ENCODE measurements at regions not wholly inside any gene's neighbourhood (a gene's known extent, or its start where the extent isn't known, plus 50 kb on each side); places are given as distances from the start of the nearest gene placed in this dataset.
"Not testable (repeated sequence)": the region's sequence is repeated elsewhere in the genome, so short reads cannot be mapped to it uniquely, and the experiment has no call there.

DNA sequence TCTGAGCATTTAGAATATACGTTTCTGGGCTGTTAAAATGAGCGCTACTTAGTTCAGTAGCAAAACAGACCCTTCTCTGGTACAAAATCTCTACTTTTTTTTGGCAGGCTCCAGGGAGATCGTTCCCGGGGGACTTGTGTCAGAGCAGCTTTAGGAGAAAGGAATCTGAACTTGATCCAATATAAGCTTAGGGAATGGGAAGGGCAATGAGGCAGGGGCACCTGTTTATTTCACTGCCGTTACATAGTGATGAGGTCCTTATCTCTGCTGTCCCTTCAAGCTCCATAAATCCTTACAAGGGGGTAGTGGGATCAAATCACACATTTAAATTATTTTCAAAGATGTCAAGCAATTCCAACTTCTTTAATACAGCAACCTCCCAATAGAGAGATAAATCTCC lies 128.7 kb upstream of the BNIP2 start:
- Histone ChIP-seq H3K9me3 (ENCODE audit: control insufficient read depth in 2 of 3, low read length in 3 of 3) (no peaks in the 10 kb centered on the region), H3K36me3 (ENCODE audit: control insufficient read depth in 2 of 3, insufficient read depth in 3 of 3, low read length in 3 of 3) (no peaks in the 10 kb centered on the region), H3K27me3 (ENCODE audit: control insufficient read depth in 2 of 2, insufficient read depth in 2 of 2, low read length in 2 of 2) (no peaks in the 10 kb centered on the region), H3K4me1 (ENCODE audit: control insufficient read depth in 2 of 2, insufficient read depth in 2 of 2, low read length in 2 of 2) (peaks cover 0 to 21% of the 10 kb centered on the region in 2 donors), H3K4me3 (ENCODE audit: low read length) (no peak overlapping the region), H3K27ac (ENCODE audit: low read depth, low read length) (no peak overlapping the region)
- intact Hi-C loops (cut with micrococcal nuclease), result loop anchor here in 1 of 2 donors (2.0 kb wide), 1 partner anchor 15 kb away; no protein-coding TSS in a partner anchor
- Mint-ChIP-seq H3K9me3 (peaks cover 0 to 2% (median 0%) of the 10 kb centered on the region in 11 donors), H3K36me3 (no peaks in the 10 kb centered on the region), H3K4me3 (no peak overlapping the region), H3K27ac (no peak overlapping the region), H3K27me3 (peaks cover 0 to 44% (median 0%) of the 10 kb centered on the region in 5 donors), H3K4me1 (peaks cover 11 to 28% (median 25%) of the 10 kb centered on the region in 7 donors)
- ChIA-PET CTCF (interaction anchor here (0.6 to 1.4 kb wide), 2 partner anchors 16 to 100 kb away, joined by 3 read pairs; no protein-coding TSS in a partner anchor), POLR2A (interaction anchor here (0.7 to 1.4 kb wide), 5 partner anchors 8 to 46 kb away, joined by 3 to 5 read pairs (median 3); no protein-coding TSS in a partner anchor)
- ATAC-seq (no peak), DNase-seq (no peak)

- no peak overlapping the region for H3K4me3 Mint-ChIP-seq
- Histone ChIP-seq H3K27me3 (ENCODE audit: control insufficient read depth in 2 of 2, insufficient read depth in 2 of 2, low read length in 2 of 2) (no peaks in the 10 kb centered on the region), H3K36me3 (ENCODE audit: control insufficient read depth in 2 of 3, insufficient read depth in 3 of 3, low read length in 3 of 3) (no peaks in the 10 kb centered on the region), H3K4me3 (ENCODE audit: low read length) (no peak overlapping the region), H3K4me1 (ENCODE audit: control insufficient read depth in 2 of 2, insufficient read depth in 2 of 2, low read length in 2 of 2) (peaks cover 0 to 22% of the 10 kb centered on the region in 2 donors), H3K9me3 (ENCODE audit: control insufficient read depth in 2 of 3, low read length in 3 of 3) (no peaks in the 10 kb centered on the region), H3K27ac (ENCODE audit: low read depth, low read length) (no peak overlapping the region)
- ATAC-seq (no peak), DNase-seq (no peak)
- H3K36me3 Mint-ChIP-seq, result no peaks in the 10 kb centered on the region
- H3K27me3 Mint-ChIP-seq, result peaks cover 0 to 41% (median 0%) of the 10 kb centered on the region in 5 donors
- intact Hi-C loops (cut with micrococcal nuclease), result no loop called here
- H3K9me3 Mint-ChIP-seq, result peaks cover 0 to 1% (median 0%) of the 10 kb centered on the region in 11 donors
- ChIA-PET CTCF (interaction anchor here (1.0 kb wide), 1 partner anchor 310 kb away, joined by 3 read pairs; no protein-coding TSS in a partner anchor), POLR2A (interaction anchor here (0.9 kb wide), 1 partner anchor 14 kb away, joined by 3 read pairs; no protein-coding TSS in a partner anchor)
- H3K27ac Mint-ChIP-seq, result peak overlapping the region in 1 of 9 donors; percentile 8
- H3K4me1 Mint-ChIP-seq, result peaks cover 11 to 35% (median 33%) of the 10 kb centered on the region in 7 donors
These were observed 127.9 kb upstream of the BNIP2 start for GRCh38 chr15:59817053-59817452.

GRCh38 chr15:59814409-59814808 lies 125.3 kb upstream of the BNIP2 start:
- ChIA-PET POLR2A (interaction anchor here (1.0 to 3.5 kb wide), 4 partner anchors 11 to 63 kb away, joined by 3 to 26 read pairs (median 6); no protein-coding TSS in a partner anchor), CTCF (no interaction called here)
- H3K4me1 Mint-ChIP-seq, result peaks cover 9 to 39% (median 35%) of the 10 kb centered on the region in 7 donors
- Histone ChIP-seq H3K9me3 (ENCODE audit: control insufficient read depth in 2 of 3, low read length in 3 of 3) (no peaks in the 10 kb centered on the region), H3K4me3 (ENCODE audit: low read length) (no peak overlapping the region), H3K4me1 (ENCODE audit: control insufficient read depth in 2 of 2, insufficient read depth in 2 of 2, low read length in 2 of 2) (peaks cover 0 to 22% of the 10 kb centered on the region in 2 donors), H3K36me3 (ENCODE audit: control insufficient read depth in 2 of 3, insufficient read depth in 3 of 3, low read length in 3 of 3) (no peaks in the 10 kb centered on the region), H3K27me3 (ENCODE audit: control insufficient read depth in 2 of 2, insufficient read depth in 2 of 2, low read length in 2 of 2) (no peaks in the 10 kb centered on the region), H3K27ac (ENCODE audit: low read depth, low read length) (peak overlapping the region; percentile 41)
- H3K4me3 Mint-ChIP-seq, result peak overlapping the region; percentile 23 to 84 (median 58)
- ATAC-seq, result peak; percentile 91
- peak in 7 of 9 donors; percentile 51 to 73 (median 64) for DNase-seq
- H3K27me3 Mint-ChIP-seq, result peaks cover 0 to 37% (median 0%) of the 10 kb centered on the region in 5 donors
- no peaks in the 10 kb centered on the region for H3K36me3 Mint-ChIP-seq
- peak overlapping the region; percentile 2 to 94 (median 90) for H3K27ac Mint-ChIP-seq
- peaks cover 0 to 6% (median 0%) of the 10 kb centered on the region in 11 donors for H3K9me3 Mint-ChIP-seq
- intact Hi-C loops (cut with micrococcal nuclease), result loop anchor here in 1 of 2 donors (1.0 to 5.0 kb wide), 2 partner anchors 11 to 37 kb away; no protein-coding TSS in a partner anchor

- Mint-ChIP-seq H3K9me3 (peaks cover 0 to 6% (median 4%) of the 10 kb centered on the region in 11 donors), H3K4me3 (no peak overlapping the region), H3K27me3 (peaks cover 0 to 38% (median 0%) of the 10 kb centered on the region in 5 donors), H3K27ac (peak overlapping the region in 6 of 9 donors; percentile 21 to 93 (median 53)), H3K36me3 (peaks cover 0 to 2% (median 0%) of the 10 kb centered on the region in 5 donors), H3K4me1 (peaks cover 9 to 39% (median 35%) of the 10 kb centered on the region in 7 donors)
- CTCF ChIA-PET, result interaction anchor here (1.1 to 1.7 kb wide), 2 partner anchors 8 to 61 kb away, joined by 3 to 4 read pairs; no protein-coding TSS in a partner anchor
- ATAC-seq, result no peak
- Histone ChIP-seq H3K36me3 (ENCODE audit: control insufficient read depth in 2 of 3, insufficient read depth in 3 of 3, low read length in 3 of 3) (no peaks in the 10 kb centered on the region), H3K9me3 (ENCODE audit: control insufficient read depth in 2 of 3, low read length in 3 of 3) (no peaks in the 10 kb centered on the region), H3K4me1 (ENCODE audit: control insufficient read depth in 2 of 2, insufficient read depth in 2 of 2, low read length in 2 of 2) (peaks cover 0 to 22% of the 10 kb centered on the region in 2 donors), H3K27ac (ENCODE audit: low read depth, low read length) (no peak overlapping the region), H3K27me3 (ENCODE audit: control insufficient read depth in 2 of 2, insufficient read depth in 2 of 2, low read length in 2 of 2) (no peaks in the 10 kb centered on the region), H3K4me3 (ENCODE audit: low read length) (no peak overlapping the region)
- POLR2A ChIA-PET, result interaction anchor here (1.1 to 3.5 kb wide), 5 partner anchors 9 to 61 kb away, joined by 3 to 26 read pairs (median 4); no protein-coding TSS in a partner anchor
- no peak for DNase-seq
- intact Hi-C loops (cut with micrococcal nuclease), result loop anchor here in 1 of 2 donors (5.0 kb wide), 1 partner anchor 36 kb away; no protein-coding TSS in a partner anchor
These were observed 123.8 kb upstream of the BNIP2 start for GRCh38 chr15:59812889-59813288.

DNA sequence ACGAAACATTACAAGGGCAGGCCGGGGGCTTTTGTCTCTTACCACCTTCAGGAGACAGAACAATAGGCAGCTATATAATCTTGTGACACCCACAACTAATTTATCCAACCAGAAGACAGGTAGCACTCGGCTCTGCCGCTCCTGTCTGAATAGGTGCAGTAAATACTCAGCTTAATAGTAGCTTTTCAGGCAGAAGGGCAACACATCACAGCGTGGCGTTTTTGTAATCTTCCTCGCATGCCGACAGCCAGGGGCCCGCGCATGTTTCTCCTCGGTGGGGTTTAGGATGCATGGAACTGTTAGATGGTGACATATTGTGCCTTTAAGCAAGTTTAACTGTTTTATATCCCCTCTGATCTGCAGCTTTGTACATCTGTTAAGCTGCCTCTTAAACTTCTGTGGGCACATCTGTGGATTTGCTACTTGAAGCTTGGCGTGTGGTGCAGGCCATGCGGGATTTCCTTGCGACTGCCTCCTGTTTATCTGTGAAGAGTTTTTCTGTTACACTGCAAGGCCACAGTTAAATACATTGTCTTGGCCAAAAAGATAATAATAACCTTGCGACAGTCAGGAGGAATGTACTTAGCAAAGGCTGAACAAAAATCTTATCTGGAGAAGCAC lies 123.2 kb upstream of the BNIP2 start:
- Histone ChIP-seq H3K4me3 (ENCODE audit: low read length) (no peak overlapping the region), H3K4me1 (ENCODE audit: control insufficient read depth in 2 of 2, insufficient read depth in 2 of 2, low read length in 2 of 2) (peaks cover 0 to 22% of the 10 kb centered on the region in 2 donors), H3K36me3 (ENCODE audit: control insufficient read depth in 2 of 3, insufficient read depth in 3 of 3, low read length in 3 of 3) (no peaks in the 10 kb centered on the region), H3K9me3 (ENCODE audit: control insufficient read depth in 2 of 3, low read length in 3 of 3) (no peaks in the 10 kb centered on the region), H3K27me3 (ENCODE audit: control insufficient read depth in 2 of 2, insufficient read depth in 2 of 2, low read length in 2 of 2) (no peaks in the 10 kb centered on the region), H3K27ac (ENCODE audit: low read depth, low read length) (no peak overlapping the region)
- intact Hi-C loops (cut with micrococcal nuclease), result loop anchor here in 1 of 2 donors (5.0 kb wide), 1 partner anchor 35 kb away; no protein-coding TSS in a partner anchor
- Mint-ChIP-seq H3K4me3 (peak overlapping the region in 1 of 10 donors; percentile 25), H3K9me3 (peaks cover 0 to 9% (median 5%) of the 10 kb centered on the region in 11 donors), H3K36me3 (peaks cover 0 to 5% (median 0%) of the 10 kb centered on the region in 5 donors), H3K4me1 (peaks cover 9 to 39% (median 35%) of the 10 kb centered on the region in 7 donors), H3K27me3 (peaks cover 0 to 35% (median 0%) of the 10 kb centered on the region in 5 donors), H3K27ac (peak overlapping the region in 5 of 9 donors; percentile 21 to 83 (median 53))
- ChIA-PET CTCF (interaction anchor here (1.0 to 1.7 kb wide), 3 partner anchors 9 to 105 kb away, joined by 3 to 4 read pairs (median 3); no protein-coding TSS in a partner anchor), POLR2A (interaction anchor here (0.8 to 3.5 kb wide), 6 partner anchors 9 to 315 kb away, joined by 3 to 26 read pairs (median 4); no protein-coding TSS in a partner anchor)
- ATAC-seq, result no peak
- no peak for DNase-seq

DNA sequence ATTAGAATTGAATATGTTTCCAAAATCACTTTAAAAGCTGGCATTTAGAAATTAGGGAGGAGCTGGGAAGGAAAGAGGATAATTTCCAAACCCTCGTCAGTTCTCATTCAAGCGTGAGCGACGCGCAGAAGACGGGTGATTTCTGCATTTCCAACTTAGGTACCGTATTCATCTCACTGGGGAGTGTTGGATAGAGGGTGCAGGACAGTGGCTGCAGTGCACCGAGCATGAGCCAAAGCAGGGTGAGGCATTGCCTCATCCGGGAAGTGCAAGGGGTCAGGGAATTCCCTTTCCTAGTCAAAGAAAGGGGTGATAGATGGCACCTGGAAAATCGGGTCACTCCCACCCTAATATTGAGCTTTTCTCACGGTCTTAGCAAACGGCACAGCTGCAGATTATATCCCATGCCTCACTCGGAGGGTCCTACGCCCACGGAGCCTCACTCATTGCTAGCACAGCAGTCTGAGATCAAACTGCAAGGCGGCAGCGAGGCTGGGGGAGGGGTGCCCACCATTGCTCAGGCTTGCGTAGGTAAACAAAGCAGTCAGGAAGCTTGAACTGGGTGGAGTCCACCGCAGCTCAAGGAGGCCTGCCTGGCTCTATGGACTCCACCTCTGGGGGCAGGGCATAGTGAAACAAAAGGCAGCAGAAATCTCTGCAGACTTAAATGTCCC lies 114.3 kb upstream of the BNIP2 start:
- peak; percentile 38 to 94 (median 88) for DNase-seq
- POLR2A ChIA-PET, result interaction anchor here (0.6 to 3.0 kb wide), 16 partner anchors 10 to 324 kb away, joined by 3 to 34 read pairs (median 3); partner anchors contain the start of gene FOXB1
- peak overlapping the region; percentile 87 to 100 (median 94) for H3K27ac Mint-ChIP-seq
- peak overlapping the region; percentile 69 to 88 (median 84) for H3K4me3 Mint-ChIP-seq
- H3K27me3 ChIP-seq (ENCODE audit: control insufficient read depth in 2 of 2, insufficient read depth in 2 of 2, low read length in 2 of 2); H3K9me3 ChIP-seq (ENCODE audit: control insufficient read depth in 2 of 3, low read length in 3 of 3); H3K36me3 ChIP-seq (ENCODE audit: control insufficient read depth in 2 of 3, insufficient read depth in 3 of 3, low read length in 3 of 3): not testable (repeated sequence)
- peak; percentile 59 for ATAC-seq
- H3K4me1 ChIP-seq (ENCODE audit: control insufficient read depth in 2 of 2, insufficient read depth in 2 of 2, low read length in 2 of 2), result peaks cover 16 to 43% of the 10 kb centered on the region in 2 donors
- peaks cover 18 to 73% (median 58%) of the 10 kb centered on the region in 7 donors for H3K4me1 Mint-ChIP-seq
- CTCF ChIA-PET, result interaction anchor here (0.9 to 3.4 kb wide), 6 partner anchors 12 to 325 kb away, joined by 3 to 26 read pairs (median 6); no protein-coding TSS in a partner anchor
- H3K36me3 Mint-ChIP-seq, result peaks cover 8 to 39% (median 17%) of the 10 kb centered on the region in 5 donors
- H3K27ac ChIP-seq (ENCODE audit: low read depth, low read length), result peak overlapping the region; percentile 76
- H3K9me3 Mint-ChIP-seq, result peaks cover 0 to 60% (median 18%) of the 10 kb centered on the region in 11 donors
- H3K27me3 Mint-ChIP-seq, result peaks cover 0 to 30% (median 0%) of the 10 kb centered on the region in 5 donors
- intact Hi-C loops (cut with micrococcal nuclease), result loop anchor here (1.0 to 5.0 kb wide), 10 partner anchors 9 to 779 kb away; partner anchors contain the start of gene FOXB1 (in 1 of the 2)
- H3K4me3 ChIP-seq (ENCODE audit: low read length), result peak overlapping the region; percentile 46
